GM19351 (cell line): ENCODE measurements at regions not wholly inside any gene's neighbourhood (a gene's known extent, or its start where the extent isn't known, plus 50 kb on each side); places are given as distances from the start of the nearest gene placed in this dataset.
A peak's percentile ranks its signal among the peaks of the same experiment; 100 is the strongest.

Experiments used
- ATAC-seq: cut with Tn5 transposase; IDR thresholded peaks from one replicate; pipeline ENCODE4 v1.9.1; 2021; ENCODE audit warnings: mild to moderate bottlenecking, moderate library complexity; ENCODE audit not compliant: unreplicated experiment

GRCh38 chr16:56140645-56141044 lies 50.6 kb upstream of the GNAO1 start:
- no peak for ATAC-seq

GRCh38 chr16:56137269-56137668 lies 54.0 kb upstream of the GNAO1 start:
- no peak for ATAC-seq

- no peak for ATAC-seq
These were observed 55.0 kb upstream of the GNAO1 start for GRCh38 chr16:56136256-56136655.

- no peak for ATAC-seq
These were observed 56.5 kb upstream of the GNAO1 start for GRCh38 chr16:56134790-56135189.

- ATAC-seq = no peak
These were observed 65.4 kb upstream of the GNAO1 start for GRCh38 chr16:56125922-56126321.

GRCh38 chr16:56122251-56122650 lies 69.0 kb upstream of the GNAO1 start:
- ATAC-seq = no peak

- ATAC-seq = peak; percentile 57
These were observed 70.2 kb upstream of the GNAO1 start for GRCh38 chr16:56121156-56121500.

- no peak for ATAC-seq
These were observed 70.7 kb upstream of the GNAO1 start for GRCh38 chr16:56120447-56121155.

GRCh38 chr16:56119133-56119532 lies 72.2 kb upstream of the GNAO1 start:
- peak; percentile 64 for ATAC-seq

GRCh38 chr16:56116577-56116964 lies 74.7 kb upstream of the GNAO1 start:
- no peak for ATAC-seq

- no peak for ATAC-seq
These were observed 75.3 kb upstream of the GNAO1 start for GRCh38 chr16:56115817-56116576.

- ATAC-seq = no peak
These were observed 78.1 kb upstream of the GNAO1 start for GRCh38 chr16:56113223-56113622.

- no peak for ATAC-seq
These were observed 80.2 kb upstream of the GNAO1 start for GRCh38 chr16:56111100-56111499.

GRCh38 chr16:56109994-56110393 lies 81.3 kb upstream of the GNAO1 start:
- ATAC-seq = no peak

GRCh38 chr16:56109205-56109604 lies 82.1 kb upstream of the GNAO1 start:
- ATAC-seq = no peak

- no peak for ATAC-seq
These were observed 82.6 kb upstream of the GNAO1 start for GRCh38 chr16:56108724-56109123.

- ATAC-seq = no peak
These were observed 83.2 kb upstream of the GNAO1 start for GRCh38 chr16:56108056-56108471.

GRCh38 chr16:56106527-56106926 lies 84.8 kb upstream of the GNAO1 start:
- ATAC-seq = no peak

- no peak for ATAC-seq
These were observed 88.4 kb upstream of the GNAO1 start for GRCh38 chr16:56102906-56103305.

GRCh38 chr16:56102183-56102686 lies 89.1 kb upstream of the GNAO1 start:
- no peak for ATAC-seq

GRCh38 chr16:56101480-56101879 lies 89.8 kb upstream of the GNAO1 start:
- ATAC-seq = no peak

GRCh38 chr16:56097306-56097705 lies 94.0 kb upstream of the GNAO1 start:
- no peak for ATAC-seq
